ENCODE measurements at regions not wholly inside any gene's neighbourhood (a gene's known extent, or its start where the extent isn't known, plus 50 kb on each side); places are given as distances from the start of the nearest gene placed in this dataset.
"Not testable (repeated sequence)": the region's sequence is repeated elsewhere in the genome, so short reads cannot be mapped to it uniquely, and the experiment has no call there.

DNA sequence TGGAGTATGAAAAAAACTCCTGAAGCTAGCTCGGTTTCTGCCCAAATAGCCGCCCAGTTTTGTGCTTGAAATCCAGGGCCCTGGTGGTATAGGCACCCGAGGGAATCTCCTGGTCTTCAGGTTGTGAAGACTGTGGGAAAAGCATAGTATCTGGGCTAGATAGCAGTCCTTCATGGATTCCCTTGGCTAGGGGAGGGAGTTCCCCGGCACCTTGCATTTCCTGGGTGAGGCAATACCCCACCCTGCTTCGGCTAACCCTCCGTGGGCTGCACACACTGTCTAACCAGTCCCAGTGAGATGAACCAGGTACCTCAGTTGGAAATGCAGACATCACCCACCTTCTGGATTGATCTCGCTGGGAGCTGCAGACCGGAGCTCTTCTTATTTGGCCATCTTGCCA is 184.5 kb upstream of the SLC35B3 start:
- no peaks in the 10 kb centered on the region for H4K20me1 ChIP-seq (ENCODE audit: insufficient read depth, low read length)
- H3K27ac ChIP-seq (ENCODE audit: low read depth, low read length), result no peak overlapping the region
- H3K9me3 Mint-ChIP-seq (ENCODE audit: unreplicated experiment), result peaks cover 3% of the 10 kb centered on the region
- TF ChIP-seq, protein P1, sequence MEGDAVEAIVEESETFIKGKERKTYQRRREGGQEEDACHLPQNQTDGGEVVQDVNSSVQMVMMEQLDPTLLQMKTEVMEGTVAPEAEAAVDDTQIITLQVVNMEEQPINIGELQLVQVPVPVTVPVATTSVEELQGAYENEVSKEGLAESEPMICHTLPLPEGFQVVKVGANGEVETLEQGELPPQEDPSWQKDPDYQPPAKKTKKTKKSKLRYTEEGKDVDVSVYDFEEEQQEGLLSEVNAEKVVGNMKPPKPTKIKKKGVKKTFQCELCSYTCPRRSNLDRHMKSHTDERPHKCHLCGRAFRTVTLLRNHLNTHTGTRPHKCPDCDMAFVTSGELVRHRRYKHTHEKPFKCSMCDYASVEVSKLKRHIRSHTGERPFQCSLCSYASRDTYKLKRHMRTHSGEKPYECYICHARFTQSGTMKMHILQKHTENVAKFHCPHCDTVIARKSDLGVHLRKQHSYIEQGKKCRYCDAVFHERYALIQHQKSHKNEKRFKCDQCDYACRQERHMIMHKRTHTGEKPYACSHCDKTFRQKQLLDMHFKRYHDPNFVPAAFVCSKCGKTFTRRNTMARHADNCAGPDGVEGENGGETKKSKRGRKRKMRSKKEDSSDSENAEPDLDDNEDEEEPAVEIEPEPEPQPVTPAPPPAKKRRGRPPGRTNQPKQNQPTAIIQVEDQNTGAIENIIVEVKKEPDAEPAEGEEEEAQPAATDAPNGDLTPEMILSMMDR (IDR thresholded peaks at IDR 0.05; ENCODE audit: insufficient read depth, low read depth, low read length), result no peak
- TF ChIP-seq EZH2 (IDR thresholded peaks at IDR 0.05; ENCODE audit: insufficient read depth, low read length), result no peak
- H3K4me1 ChIP-seq (ENCODE audit: insufficient read depth, low read length), result no peaks in the 10 kb centered on the region
- H3K4me2 ChIP-seq (ENCODE audit: low read length), result no peak overlapping the region
- H3K4me3 ChIP-seq (ENCODE audit: insufficient read depth, low read depth, low read length), result no peak overlapping the region
- no peak overlapping the region for H3K27ac Mint-ChIP-seq (ENCODE audit: unreplicated experiment)
- H3K9ac ChIP-seq (ENCODE audit: low read length), result no peak overlapping the region
- no peaks in the 10 kb centered on the region for H3K4me1 Mint-ChIP-seq (ENCODE audit: low read depth, unreplicated experiment)
- DNase-seq (ENCODE audit: low read depth) (no peak), FAIRE-seq (no peak)
- no peak overlapping the region for H3K4me3 Mint-ChIP-seq (ENCODE audit: unreplicated experiment)
- no peaks in the 10 kb centered on the region for H3K79me2 ChIP-seq (ENCODE audit: insufficient read depth, low read length)
- no peaks in the 10 kb centered on the region for H3K36me3 Mint-ChIP-seq (ENCODE audit: low read depth, unreplicated experiment)
- H2AFZ ChIP-seq (ENCODE audit: low read depth, low read length), result no peak overlapping the region
- H3K27me3 ChIP-seq (ENCODE audit: insufficient read depth, low read length), result no peaks in the 10 kb centered on the region
- no peaks in the 10 kb centered on the region for H3K9me3 ChIP-seq (ENCODE audit: insufficient read depth, low read depth, low read length)
- H3K27me3 Mint-ChIP-seq (ENCODE audit: low read depth, unreplicated experiment), result no peaks in the 10 kb centered on the region
- H3K36me3 ChIP-seq (ENCODE audit: insufficient read depth, low read length), result no peaks in the 10 kb centered on the region

DNA sequence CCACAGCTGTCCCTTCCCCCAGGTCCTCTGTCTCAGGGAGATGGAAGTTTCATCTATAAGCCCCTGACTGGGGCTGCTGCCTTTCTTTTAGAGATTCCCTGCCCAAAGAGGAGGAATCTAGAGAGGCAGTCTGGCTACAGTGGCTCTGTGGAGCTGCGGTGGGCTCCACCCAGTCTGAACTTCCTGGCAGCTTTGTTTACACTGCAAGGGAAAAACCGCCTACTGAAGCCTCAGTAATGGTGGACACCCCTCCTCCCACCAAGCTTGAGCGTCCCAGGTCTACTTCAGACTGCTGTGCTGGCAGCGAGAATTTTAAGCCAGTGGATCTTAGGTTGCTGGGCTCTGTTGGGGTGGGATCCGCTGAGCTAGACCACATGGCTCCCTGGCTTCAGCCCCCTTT is 184.1 kb upstream of the SLC35B3 start:
- not testable (repeated sequence) for H3K4me2 ChIP-seq (ENCODE audit: low read length); H3K4me3 ChIP-seq (ENCODE audit: insufficient read depth, low read depth, low read length); H3K9me3 ChIP-seq (ENCODE audit: insufficient read depth, low read depth, low read length); DNase-seq (ENCODE audit: low read depth); H3K79me2 ChIP-seq (ENCODE audit: insufficient read depth, low read length); H3K27me3 ChIP-seq (ENCODE audit: insufficient read depth, low read length); H3K9me3 Mint-ChIP-seq (ENCODE audit: unreplicated experiment); H3K9ac ChIP-seq (ENCODE audit: low read length); FAIRE-seq; H4K20me1 ChIP-seq (ENCODE audit: insufficient read depth, low read length); H3K4me3 Mint-ChIP-seq (ENCODE audit: unreplicated experiment); H3K4me1 Mint-ChIP-seq (ENCODE audit: low read depth, unreplicated experiment); H2AFZ ChIP-seq (ENCODE audit: low read depth, low read length); H3K4me1 ChIP-seq (ENCODE audit: insufficient read depth, low read length); H3K36me3 ChIP-seq (ENCODE audit: insufficient read depth, low read length); H3K36me3 Mint-ChIP-seq (ENCODE audit: low read depth, unreplicated experiment); H3K27ac ChIP-seq (ENCODE audit: low read depth, low read length); H3K27me3 Mint-ChIP-seq (ENCODE audit: low read depth, unreplicated experiment); H3K27ac Mint-ChIP-seq (ENCODE audit: unreplicated experiment)

DNA sequence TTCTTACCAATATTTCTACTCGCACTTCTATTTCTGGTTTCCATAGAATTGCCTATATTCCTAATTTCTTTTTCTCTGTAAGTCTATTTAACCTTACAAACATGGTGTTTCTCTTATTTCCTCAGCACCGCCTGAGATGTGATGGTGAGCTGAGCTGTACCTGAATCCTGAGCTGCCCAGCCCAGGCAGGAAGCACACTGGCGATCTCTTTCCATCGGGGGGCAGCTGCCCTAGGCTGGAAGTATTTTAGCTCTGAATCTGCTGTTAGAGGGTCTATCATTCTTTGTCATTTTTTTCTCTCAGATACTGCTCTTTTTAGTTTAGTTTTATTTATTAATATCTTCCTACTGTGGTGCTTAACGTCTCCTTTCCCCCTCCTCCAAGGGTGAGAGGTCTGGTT is 173.4 kb upstream of the SLC35B3 start:
- no peak overlapping the region for H3K4me3 ChIP-seq (ENCODE audit: insufficient read depth, low read depth, low read length)
- no peak overlapping the region for H3K27ac Mint-ChIP-seq (ENCODE audit: unreplicated experiment)
- DNase-seq (ENCODE audit: low read depth), result no peak

More for the DNA sequence above, 173.4 kb upstream of the SLC35B3 start:
- no peak overlapping the region for H3K9ac ChIP-seq (ENCODE audit: low read length)
- no peak overlapping the region for H3K4me2 ChIP-seq (ENCODE audit: low read length)
- no peak for FAIRE-seq
- H4K20me1 ChIP-seq (ENCODE audit: insufficient read depth, low read length), result no peaks in the 10 kb centered on the region
- TF ChIP-seq EZH2 (IDR thresholded peaks at IDR 0.05; ENCODE audit: insufficient read depth, low read length), result no peak
- TF ChIP-seq, protein P1 (IDR thresholded peaks at IDR 0.05; ENCODE audit: insufficient read depth, low read depth, low read length), result no peak
- H3K9me3 ChIP-seq (ENCODE audit: insufficient read depth, low read depth, low read length), result no peaks in the 10 kb centered on the region
- H3K79me2 ChIP-seq (ENCODE audit: insufficient read depth, low read length), result no peaks in the 10 kb centered on the region
- Mint-ChIP-seq H3K27me3 (ENCODE audit: low read depth, unreplicated experiment) (peaks cover 2% of the 10 kb centered on the region), H3K36me3 (ENCODE audit: low read depth, unreplicated experiment) (no peaks in the 10 kb centered on the region), H3K9me3 (ENCODE audit: unreplicated experiment) (no peaks in the 10 kb centered on the region), H3K4me3 (ENCODE audit: unreplicated experiment) (no peak overlapping the region), H3K4me1 (ENCODE audit: low read depth, unreplicated experiment) (no peaks in the 10 kb centered on the region)
- no peaks in the 10 kb centered on the region for H3K36me3 ChIP-seq (ENCODE audit: insufficient read depth, low read length)
- H2AFZ ChIP-seq (ENCODE audit: low read depth, low read length), result no peak overlapping the region
- H3K4me1 ChIP-seq (ENCODE audit: insufficient read depth, low read length), result no peaks in the 10 kb centered on the region
- H3K27ac ChIP-seq (ENCODE audit: low read depth, low read length), result no peak overlapping the region
- H3K27me3 ChIP-seq (ENCODE audit: insufficient read depth, low read length), result no peaks in the 10 kb centered on the region
